Inflammatory macrophage treated with lipopolysaccharide for 1 hour (primary cell): ENCODE measurements at regions not wholly inside any gene's neighbourhood (a gene's known extent, or its start where the extent isn't known, plus 50 kb on each side); places are given as distances from the start of the nearest gene placed in this dataset.
"Not testable (repeated sequence)": the region's sequence is repeated elsewhere in the genome, so short reads cannot be mapped to it uniquely, and the experiment has no call there.

Experiments used
- DNase-seq, 2 donors: peaks; one replicate each; pipeline ENCODE4 v3.0.0-alpha.2; 2020 to 2022

- DNase-seq, result no peak
Measured at GRCh38 chr9:117775591-117775990, 71.4 kb downstream of the TLR4 start.

- DNase-seq, result peak; percentile 44 to 72
Measured at GRCh38 chr9:117777823-117778222, 73.6 kb downstream of the TLR4 start.

- DNase-seq, result no peak
Measured at GRCh38 chr9:117779760-117780159, 75.6 kb downstream of the TLR4 start.

- DNase-seq, result peak; percentile 90
Measured at GRCh38 chr9:117782931-117783788, 79.0 kb downstream of the TLR4 start.

- DNase-seq, result peak; percentile 74 to 76
Measured at GRCh38 chr9:117783828-117784227, 79.6 kb downstream of the TLR4 start.

GRCh38 chr9:117784996-117785395 is 80.8 kb downstream of the TLR4 start:
- DNase-seq, result no peak

- peak; percentile 58 to 61 for DNase-seq
Measured at GRCh38 chr9:117787746-117788145, 83.5 kb downstream of the TLR4 start.

GRCh38 chr9:117795271-117795670 is 91.1 kb downstream of the TLR4 start:
- no peak for DNase-seq

GRCh38 chr9:117796681-117797080 is 92.5 kb downstream of the TLR4 start:
- no peak for DNase-seq

- DNase-seq, result no peak
Measured at GRCh38 chr9:117800389-117800788, 96.2 kb downstream of the TLR4 start.

- DNase-seq, result no peak
Measured at GRCh38 chr9:117809751-117810150, 105.5 kb downstream of the TLR4 start.

GRCh38 chr9:117815315-117815714 is 111.1 kb downstream of the TLR4 start:
- DNase-seq, result no peak

- DNase-seq, result no peak
Measured at GRCh38 chr9:117815948-117816347, 111.7 kb downstream of the TLR4 start.

GRCh38 chr9:117821954-117822353 is 117.8 kb downstream of the TLR4 start:
- peak; percentile 16 to 29 for DNase-seq

GRCh38 chr9:117823576-117823975 is 119.4 kb downstream of the TLR4 start:
- DNase-seq, result peak; percentile 23 to 31

GRCh38 chr9:117825609-117826347 is 121.6 kb downstream of the TLR4 start:
- peak; percentile 64 to 72 for DNase-seq

GRCh38 chr9:117826837-117827236 is 122.6 kb downstream of the TLR4 start:
- DNase-seq, result peak in 1 of 2 donors; percentile 41

- DNase-seq, result no peak
Measured at GRCh38 chr9:117827456-117827855, 123.3 kb downstream of the TLR4 start.

GRCh38 chr9:117828466-117828865 is 124.3 kb downstream of the TLR4 start:
- no peak for DNase-seq

GRCh38 chr9:117835798-117836197 is 131.6 kb downstream of the TLR4 start:
- no peak for DNase-seq

GRCh38 chr9:117839862-117840261 is 135.7 kb downstream of the TLR4 start:
- no peak for DNase-seq

- DNase-seq, result not testable (repeated sequence)
Measured at GRCh38 chr9:117851836-117852461, 147.7 kb downstream of the TLR4 start.

GRCh38 chr9:117858561-117858960 is 154.4 kb downstream of the TLR4 start:
- DNase-seq, result no peak

- DNase-seq, result no peak
Measured at GRCh38 chr9:117860849-117861248, 156.6 kb downstream of the TLR4 start.
